Caco-2 (cell line): ENCODE measurements at regions not wholly inside any gene's neighbourhood (a gene's known extent, or its start where the extent isn't known, plus 50 kb on each side); places are given as distances from the start of the nearest gene placed in this dataset.
A peak's percentile ranks its signal among the peaks of the same experiment; 100 is the strongest.

Source experiments
- BruUV-seq: library from RNA; stranded (reverse); fragments of 400-500 nt; replicated peaks from 2 replicates; lab custom pipeline; 2021; lab: Mats Ljungman, UMichigan
- CTCF ChIA-PET: fragments of 300-600 bp; sonication (Branson Sonifier 250); formaldehyde crosslinking; loops from one replicate; lab custom pipeline; 2022; ENCODE audit warnings: antibody characterized with exemption; lab: Charles Lee
- POLR2A ChIA-PET: fragments of 300-600 bp; sonication (Branson Sonifier 250); formaldehyde crosslinking; loops from one replicate; lab custom pipeline; 2022; ENCODE audit warnings: antibody characterized with exemption; lab: Charles Lee
- DNase-seq, 2 experiments: peaks; one replicate each; pipeline versions ENCODE4 v3.0.0 to v3.0.0-alpha.2; 2020 to 2022
- H3K27me3 ChIP-seq: replicated peaks from 2 replicates; pipeline ENCODE4 v1.6.0; 2011; ENCODE audit warnings: low read length; ENCODE audit not compliant: control insufficient read depth, insufficient read depth
- H3K36me3 ChIP-seq: 2 replicates; pipeline ENCODE4 v1.5.1; 2011; ENCODE audit warnings: low read length; ENCODE audit not compliant: control insufficient read depth, insufficient read depth
- H3K4me1 ChIP-seq: fragments of 250-450 bp; sonication (Bioruptor Pico); 2 replicates; pipeline ENCODE4 v1.5.1; 2020; ENCODE audit warnings: mild to moderate bottlenecking
- H3K4me3 ChIP-seq: 2 replicates; pipeline ENCODE4 v1.5.1; 2011; ENCODE audit warnings: low read depth, mild to moderate bottlenecking, control low read depth, low read length
- H3K9me3 ChIP-seq: fragments of 250-450 bp; sonication (Bioruptor Pico); 2 replicates; pipeline ENCODE4 v1.5.1; 2020; ENCODE audit warnings: mild to moderate bottlenecking, moderate library complexity
- H3K27ac Mint-ChIP-seq: one replicate; pipeline ENCODE4 v1.8.0; 2022; ENCODE audit warnings: mixed read lengths; ENCODE audit not compliant: unreplicated experiment
- H3K27me3 Mint-ChIP-seq: one replicate; pipeline ENCODE4 v1.8.0; 2022; ENCODE audit warnings: mixed read lengths; ENCODE audit not compliant: insufficient read depth, unreplicated experiment
- H3K36me3 Mint-ChIP-seq: one replicate; pipeline ENCODE4 v1.8.0; 2022; ENCODE audit warnings: mild to moderate bottlenecking, mixed read lengths; ENCODE audit not compliant: insufficient read depth, unreplicated experiment
- H3K4me1 Mint-ChIP-seq: one replicate; pipeline ENCODE4 v1.8.0; 2022; ENCODE audit warnings: low read depth, mixed read lengths; ENCODE audit not compliant: unreplicated experiment
- H3K4me3 Mint-ChIP-seq: one replicate; pipeline ENCODE4 v1.8.0; 2022; ENCODE audit warnings: mild to moderate bottlenecking, moderate library complexity, mixed read lengths; ENCODE audit not compliant: unreplicated experiment
- H3K9me3 Mint-ChIP-seq: one replicate; pipeline ENCODE4 v1.8.0; 2022; ENCODE audit warnings: mixed read lengths; ENCODE audit not compliant: unreplicated experiment
- CTCF ChIP-seq, 2 experiments: fragments of 200-600 bp in 1 of 2; IDR thresholded peaks; 1 replicate in 1 of 2; 2 replicates in 1 of 2; pipeline versions ENCODE4 v1.5.1 to v1.8.0; 2011 to 2022; ENCODE audit warnings: antibody characterized with exemption in 1 of 2, control low read depth in 1 of 2, inconsistent platforms in 1 of 2, low read depth in 1 of 2, low read length in 1 of 2, mild to moderate bottlenecking in 1 of 2, moderate library complexity in 1 of 2; ENCODE audit not compliant: insufficient read depth in 1 of 2, severe bottlenecking in 1 of 2, unreplicated experiment in 1 of 2
- intact Hi-C: fragments of 100-400 bp; cut with micrococcal nuclease; formaldehyde crosslinking; loops from one replicate; pipeline ENCODE4 v1.10.0; 2022; ENCODE audit not compliant: unreplicated experiment

- CTCF ChIA-PET: no interaction called here
- no peak overlapping the region for H3K4me3 ChIP-seq
- H3K36me3 ChIP-seq: no peaks in the 10 kb centered on the region
- no TSS peak for BruUV-seq
- H3K4me3 Mint-ChIP-seq: no peak overlapping the region
- H3K9me3 ChIP-seq: no peaks in the 10 kb centered on the region
- no peak overlapping the region for H3K27ac Mint-ChIP-seq
- DNase-seq: no peak
- H3K4me1 ChIP-seq: no peaks in the 10 kb centered on the region
- no peak for TF ChIP-seq CTCF (IDR thresholded peaks at IDR 0.05; ENCODE audit: insufficient read depth in 1 of 2, low read depth in 1 of 2, low read length in 1 of 2, severe bottlenecking in 1 of 2, unreplicated experiment in 1 of 2)
- no peaks in the 10 kb centered on the region for H3K36me3 Mint-ChIP-seq
- H3K27me3 Mint-ChIP-seq: no peaks in the 10 kb centered on the region
- H3K27me3 ChIP-seq: no peaks in the 10 kb centered on the region
- POLR2A ChIA-PET: no interaction called here
- H3K9me3 Mint-ChIP-seq: peaks cover 10% of the 10 kb centered on the region
- H3K4me1 Mint-ChIP-seq: no peaks in the 10 kb centered on the region
- intact Hi-C loops: no loop called here
Measured at GRCh38 chr5:119801570-119801969, 172.2 kb downstream of the FAM170A start.

GRCh38 chr5:119808024-119808423, 178.7 kb downstream of the FAM170A start:
- intact Hi-C loops: no loop called here
- Histone ChIP-seq H3K4me3 (no peak overlapping the region), H3K4me1 (no peaks in the 10 kb centered on the region), H3K36me3 (no peaks in the 10 kb centered on the region), H3K27me3 (no peaks in the 10 kb centered on the region), H3K9me3 (no peaks in the 10 kb centered on the region)
- no peak for TF ChIP-seq CTCF (IDR thresholded peaks at IDR 0.05; ENCODE audit: insufficient read depth in 1 of 2, low read depth in 1 of 2, low read length in 1 of 2, severe bottlenecking in 1 of 2, unreplicated experiment in 1 of 2)
- H3K36me3 Mint-ChIP-seq: no peaks in the 10 kb centered on the region
- DNase-seq: no peak
- H3K27ac Mint-ChIP-seq: no peak overlapping the region
- no peaks in the 10 kb centered on the region for H3K27me3 Mint-ChIP-seq
- H3K9me3 Mint-ChIP-seq: peaks cover 20% of the 10 kb centered on the region
- H3K4me3 Mint-ChIP-seq: no peak overlapping the region
- BruUV-seq: no TSS peak
- CTCF ChIA-PET: no interaction called here
- POLR2A ChIA-PET: no interaction called here
- H3K4me1 Mint-ChIP-seq: no peaks in the 10 kb centered on the region

GRCh38 chr5:119808474-119808873, 179.1 kb downstream of the FAM170A start:
- Histone ChIP-seq H3K4me3 (no peak overlapping the region), H3K4me1 (no peaks in the 10 kb centered on the region), H3K27me3 (no peaks in the 10 kb centered on the region), H3K36me3 (no peaks in the 10 kb centered on the region), H3K9me3 (no peaks in the 10 kb centered on the region)
- no peak overlapping the region for H3K4me3 Mint-ChIP-seq
- no peak overlapping the region for H3K27ac Mint-ChIP-seq
- no peaks in the 10 kb centered on the region for H3K4me1 Mint-ChIP-seq
- ChIA-PET CTCF (no interaction called here), POLR2A (no interaction called here)
- no peak for TF ChIP-seq CTCF (IDR thresholded peaks at IDR 0.05; ENCODE audit: insufficient read depth in 1 of 2, low read depth in 1 of 2, low read length in 1 of 2, severe bottlenecking in 1 of 2, unreplicated experiment in 1 of 2)
- DNase-seq: peak in 1 of 2 experiments; percentile 4
- H3K9me3 Mint-ChIP-seq: peaks cover 20% of the 10 kb centered on the region
- no TSS peak for BruUV-seq
- intact Hi-C loops: no loop called here
- H3K27me3 Mint-ChIP-seq: no peaks in the 10 kb centered on the region
- H3K36me3 Mint-ChIP-seq: no peaks in the 10 kb centered on the region
